ENCODE measurements at regions not wholly inside any gene's neighbourhood (a gene's known extent, or its start where the extent isn't known, plus 50 kb on each side); places are given as distances from the start of the nearest gene placed in this dataset.

DNA sequence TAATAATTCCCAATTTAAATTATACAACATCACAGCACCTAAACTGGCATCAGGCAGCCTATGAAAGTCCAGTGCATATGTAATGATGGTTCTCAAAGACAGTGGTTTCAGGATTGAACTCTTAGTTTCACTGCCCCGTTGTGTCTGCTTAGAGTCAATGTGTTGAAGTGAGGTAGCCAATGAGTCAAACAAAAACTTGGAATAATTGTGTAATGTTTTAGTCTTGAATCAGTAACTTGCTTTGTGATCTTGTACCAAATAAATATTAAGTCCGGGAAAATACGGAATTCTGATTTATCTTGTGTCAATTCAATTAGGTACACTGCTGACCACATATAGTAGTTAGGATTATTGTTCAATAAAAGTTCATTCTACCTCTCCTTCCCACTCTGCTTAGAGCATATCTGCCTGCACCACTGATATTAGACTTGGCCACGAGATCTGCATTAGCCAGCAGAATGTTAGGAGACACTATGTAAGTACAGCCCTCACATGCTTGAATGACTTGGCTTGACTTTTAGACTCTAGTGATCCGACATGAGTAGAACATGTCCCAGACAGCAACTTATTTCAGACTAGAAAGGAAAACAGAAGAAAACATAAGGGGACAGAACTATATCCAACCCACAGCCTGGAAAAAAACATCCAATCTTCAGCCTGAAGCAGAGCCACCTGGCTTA is 441.5 kb upstream of the PTGER4 start:
- TF ChIP-seq CTCF (IDR thresholded peaks at IDR 0.05), result no peak
- no peak for TF ChIP-seq EP300 (IDR thresholded peaks at IDR 0.05; ENCODE audit: low read depth)
- no peak for TF ChIP-seq POLR2AphosphoS5 (IDR thresholded peaks at IDR 0.05)

Data from transverse colon (tissue), 4 donors.